Endothelial cell of umbilical vein (primary cell): ENCODE measurements at regions not wholly inside any gene's neighbourhood (a gene's known extent, or its start where the extent isn't known, plus 50 kb on each side); places are given as distances from the start of the nearest gene placed in this dataset.

Source experiments
- BruUV-seq: library from RNA; stranded (reverse); fragments of 400-500 nt; replicated peaks from 2 replicates; lab custom pipeline; 2021; lab: Mats Ljungman, UMichigan
- CTCF ChIA-PET: fragments of 300-600, 350-600 bp; sonication (Branson Sonifier 250); formaldehyde crosslinking; loops from one replicate; lab custom pipeline; 2021; ENCODE audit warnings: antibody characterized with exemption, inconsistent platforms; lab: Charles Lee
- POLR2A ChIA-PET: fragments of 300-600, 350-600 bp; sonication (Branson Sonifier 250); formaldehyde crosslinking; loops from one replicate; lab custom pipeline; 2021; ENCODE audit warnings: antibody characterized with exemption, inconsistent platforms; lab: Charles Lee
- DNase-seq: peaks from one replicate; pipeline ENCODE4 v3.0.0-alpha.2; 2011; ENCODE audit warnings: low read depth, low spot score
- FAIRE-seq: peaks from 2 replicates; lab custom pipeline; 2011; peaks lifted over from hg19 to GRCh38; lab: Jason Lieb, UNC
- H2AFZ ChIP-seq: 2 replicates; pipeline ENCODE4 v1.6.0; 2012; ENCODE audit warnings: low read depth, low read length, control low read depth, inconsistent platforms
- H3K27ac ChIP-seq: 2 replicates; pipeline ENCODE4 v1.5.1; 2011; ENCODE audit warnings: low read depth, mild to moderate bottlenecking, control low read depth, low read length, moderate library complexity; ENCODE audit not compliant: insufficient read depth
- H3K27me3 ChIP-seq, 2 experiments: 2 replicates each; pipeline versions ENCODE4 v1.6.0 to v1.6.1; 2011; ENCODE audit warnings: low read length in 2 of 2, mixed read lengths in 1 of 2; ENCODE audit not compliant: control insufficient read depth in 2 of 2, insufficient read depth in 2 of 2
- H3K36me3 ChIP-seq, 2 experiments: 2 replicates in 1 of 2; 3 replicates in 1 of 2; pipeline ENCODE4 v1.5.1; 2011; ENCODE audit warnings: low read length in 2 of 2, mild to moderate bottlenecking in 1 of 2, moderate library complexity in 1 of 2; ENCODE audit not compliant: control insufficient read depth in 2 of 2, insufficient read depth in 2 of 2; ENCODE audit errors: extremely low read depth in 1 of 2
- H3K4me1 ChIP-seq: 3 replicates; pipeline ENCODE4 v1.5.1; 2011; ENCODE audit warnings: mild to moderate bottlenecking, low read length; ENCODE audit not compliant: control insufficient read depth, insufficient read depth; ENCODE audit errors: extremely low read depth
- H3K4me2 ChIP-seq: 2 replicates; pipeline ENCODE4 v1.6.1; 2011; ENCODE audit warnings: low read length, control low read depth, mixed read lengths; ENCODE audit not compliant: insufficient read depth
- H3K4me3 ChIP-seq, 3 experiments: fragments of 200-600 bp in 1 of 3; sonication (generic), shearing (Covaris generic) in 1 of 3; replicated peaks in 1 of 3; 2 replicates each; pipeline ENCODE4 v1.5.1; 2011 to 2016; ENCODE audit warnings: control low read depth in 3 of 3, low read length in 3 of 3, mild to moderate bottlenecking in 2 of 3, inconsistent platforms in 1 of 3, low read depth in 1 of 3, moderate library complexity in 1 of 3; ENCODE audit not compliant: insufficient read depth in 1 of 3
- H3K79me2 ChIP-seq: 2 replicates; pipeline ENCODE4 v1.6.0; 2012; ENCODE audit warnings: low read length, inconsistent platforms; ENCODE audit not compliant: control insufficient read depth, insufficient read depth
- H3K9ac ChIP-seq: replicated peaks from 2 replicates; pipeline ENCODE3; 2011; ENCODE audit warnings: low read length, control low read depth; ENCODE audit not compliant: insufficient read depth; ENCODE audit errors: extremely low read depth
- H3K9me1 ChIP-seq: replicated peaks from 3 replicates; pipeline ENCODE4 v1.6.0; 2011; ENCODE audit warnings: mild to moderate bottlenecking, low read length; ENCODE audit not compliant: control insufficient read depth, insufficient read depth; ENCODE audit errors: extremely low read depth
- H3K9me3 ChIP-seq: replicated peaks from 2 replicates; pipeline ENCODE4 v1.5.1; 2012; ENCODE audit warnings: low read length, inconsistent platforms; ENCODE audit not compliant: control insufficient read depth, insufficient read depth
- H4K20me1 ChIP-seq: replicated peaks from 2 replicates; pipeline ENCODE3; 2011; ENCODE audit warnings: mild to moderate bottlenecking, low read length; ENCODE audit not compliant: control insufficient read depth, insufficient read depth; ENCODE audit errors: extremely low read depth
- CTCF ChIP-seq, 2 donors: IDR thresholded peaks; 1 replicate in 1 of 2; 2 replicates in 1 of 2; pipeline ENCODE4 v1.5.1; 2011; ENCODE audit warnings: low read length in 2 of 2, mild to moderate bottlenecking in 2 of 2, moderate library complexity in 2 of 2, control low read depth in 1 of 2, inconsistent platforms in 1 of 2, low read depth in 1 of 2; ENCODE audit not compliant: insufficient read depth in 1 of 2; ENCODE audit errors: extremely low read depth in 1 of 2
- EZH2 ChIP-seq: IDR thresholded peaks from 2 replicates; pipeline ENCODE4 v1.6.1; 2012; ENCODE audit warnings: borderline replicate concordance, low read depth, mild to moderate bottlenecking, moderate library complexity, low read length, inconsistent platforms; ENCODE audit not compliant: severe bottlenecking
- FOS ChIP-seq: IDR thresholded peaks from 2 replicates; pipeline ENCODE4 v1.6.1; 2011; ENCODE audit warnings: mild to moderate bottlenecking, low read length, moderate library complexity, borderline replicate concordance; ENCODE audit not compliant: insufficient read depth
- GATA2 ChIP-seq: IDR thresholded peaks from 2 replicates; pipeline ENCODE4 v1.7.0; 2011; ENCODE audit warnings: low read depth, mild to moderate bottlenecking, moderate library complexity, mixed read lengths, low read length; ENCODE audit not compliant: insufficient read length, insufficient read depth
- JUN ChIP-seq: IDR thresholded peaks from 2 replicates; pipeline ENCODE4 v1.6.1; 2011; ENCODE audit warnings: borderline replicate concordance, low read depth; ENCODE audit not compliant: insufficient read length, insufficient read depth
- MAX ChIP-seq: IDR thresholded peaks from 2 replicates; pipeline ENCODE4 v1.6.1; 2011; ENCODE audit not compliant: insufficient read depth, insufficient read length
- MYC ChIP-seq: IDR thresholded peaks from one replicate; pipeline ENCODE4 v1.6.1; 2011; ENCODE audit warnings: mild to moderate bottlenecking, low read depth, low read length
- POLR2A ChIP-seq: IDR thresholded peaks from 2 replicates; pipeline ENCODE4 v1.6.1; 2012; ENCODE audit warnings: low read depth, mild to moderate bottlenecking, control low read depth, low read length
- POLR2AphosphoS5 ChIP-seq: IDR thresholded peaks from 2 replicates; pipeline ENCODE4 v1.6.1; 2012; ENCODE audit warnings: low read depth, mild to moderate bottlenecking, control low read depth, low read length, moderate library complexity; ENCODE audit not compliant: insufficient read depth
- dilution Hi-C: fragments of 300-500 bp; cut with MboI; formaldehyde crosslinking; loops from one replicate; pipeline ENCODE4 v1.15.0; 2019; ENCODE audit warnings: low sequenced_read_pairs; ENCODE audit not compliant: extremely low pct_ligation_motif_present
- intact Hi-C: fragments of 100-400 bp; cut with micrococcal nuclease; formaldehyde crosslinking; loops from one replicate; pipeline ENCODE4 v1.10.0; 2022

GRCh38 chr18:44036501-44036900 lies 644.2 kb upstream of the SETBP1 start:
- no TSS peak for BruUV-seq
- Histone ChIP-seq H3K4me1 (no peaks in the 10 kb centered on the region), H2AFZ (no peak overlapping the region), H3K9ac (no peak overlapping the region), H4K20me1 (no peaks in the 10 kb centered on the region), H3K27me3 (no peaks in the 10 kb centered on the region), H3K9me1 (no peaks in the 10 kb centered on the region), H3K36me3 (no peaks in the 10 kb centered on the region), H3K9me3 (no peaks in the 10 kb centered on the region), H3K4me3 (no peak overlapping the region), H3K27ac (no peak overlapping the region), H3K4me2 (no peak overlapping the region), H3K79me2 (no peaks in the 10 kb centered on the region)
- dilution Hi-C loops = no loop called here
- intact Hi-C loops = no loop called here
- FAIRE-seq (no peak), DNase-seq (peak; percentile 17)
- ChIA-PET POLR2A (no interaction called here), CTCF (no interaction called here)
- no peak for TF ChIP-seq FOS
- no peak for TF ChIP-seq POLR2A
- TF ChIP-seq EZH2 = no peak
- TF ChIP-seq JUN = no peak
- TF ChIP-seq POLR2AphosphoS5 = no peak
- TF ChIP-seq GATA2 = no peak
- TF ChIP-seq MAX = no peak
- no peak for TF ChIP-seq CTCF (IDR thresholded peaks at IDR 0.05; ENCODE audit: extremely low read depth in 1 of 2, insufficient read depth in 1 of 2, low read depth in 1 of 2, low read length in 2 of 2)
- no peak for TF ChIP-seq MYC
